ENCODE measurements at regions not wholly inside any gene's neighbourhood (a gene's known extent, or its start where the extent isn't known, plus 50 kb on each side); places are given as distances from the start of the nearest gene placed in this dataset.

- TF ChIP-seq TRIM28 (IDR thresholded peaks at IDR 0.05) (no peak), CTCF (IDR thresholded peaks at IDR 0.05 in 2 of 3, conservative IDR thresholded peaks at IDR 0.05 in 1 of 3; ENCODE audit: insufficient read depth in 2 of 3, low read depth in 1 of 3, low read length in 3 of 3) (no peak), MXI1 (IDR thresholded peaks at IDR 0.05; ENCODE audit: low read depth, low read length) (no peak), HOMEZ (CRISPR knock-in tag; IDR thresholded peaks at IDR 0.05) (no peak), RFX5 (IDR thresholded peaks at IDR 0.05; ENCODE audit: low read depth, low read length) (no peak), MAX (CRISPR knock-in tag; IDR thresholded peaks at IDR 0.05) (no peak), MAZ (CRISPR knock-in tag; conservative IDR thresholded peaks at IDR 0.05 in 1 of 2, IDR thresholded peaks at IDR 0.05 in 1 of 2) (no peak), LEF1 (IDR thresholded peaks at IDR 0.05) (no peak)
Observed at GRCh38 chr2:128903637-128904036, 585.0 kb upstream of the HS6ST1 start.
